CD14-positive monocyte (primary cell): ENCODE measurements at regions not wholly inside any gene's neighbourhood (a gene's known extent, or its start where the extent isn't known, plus 50 kb on each side); places are given as distances from the start of the nearest gene placed in this dataset.

Experiments
- DNase-seq, 3 donors: peaks; one replicate each; pipeline ENCODE4 v3.0.0-alpha.2; 2011 to 2022
- H2AFZ ChIP-seq: 2 replicates; pipeline ENCODE4 v1.6.0; 2012; ENCODE audit warnings: mild to moderate bottlenecking, low read depth, low read length, inconsistent platforms; ENCODE audit not compliant: insufficient read depth, poor library complexity, severe bottlenecking
- H3K27ac ChIP-seq, 2 donors: 1 replicate in 1 of 2; 2 replicates in 1 of 2; pipeline ENCODE4 v1.5.1; 2012 to 2013; ENCODE audit warnings: low read length in 2 of 2, control low read depth in 1 of 2, inconsistent platforms in 1 of 2, low read depth in 1 of 2, mild to moderate bottlenecking in 1 of 2
- H3K27me3 ChIP-seq, 2 donors: one replicate each; pipeline versions ENCODE4 v1.6.0 to v1.6.1; 2011 to 2013; ENCODE audit warnings: low read length in 2 of 2; ENCODE audit not compliant: control insufficient read depth in 2 of 2, insufficient read depth in 2 of 2
- H3K36me3 ChIP-seq, 2 donors: replicated peaks in 1 of 2; 1 replicate in 1 of 2; 2 replicates in 1 of 2; pipeline versions ENCODE4 v1.5.1 to v1.6.1; 2012 to 2013; ENCODE audit warnings: low read length in 2 of 2, control low read depth in 1 of 2, inconsistent platforms in 1 of 2, mild to moderate bottlenecking in 1 of 2; ENCODE audit not compliant: insufficient read depth in 2 of 2, control insufficient read depth in 1 of 2
- H3K4me1 ChIP-seq, 2 donors: 1 replicate in 1 of 2; 2 replicates in 1 of 2; pipeline versions ENCODE4 v1.5.1 to v1.6.1; 2012 to 2013; ENCODE audit warnings: low read length in 2 of 2, control low read depth in 1 of 2, inconsistent platforms in 1 of 2, mild to moderate bottlenecking in 1 of 2, moderate library complexity in 1 of 2; ENCODE audit not compliant: insufficient read depth in 2 of 2, control insufficient read depth in 1 of 2
- H3K4me2 ChIP-seq: replicated peaks from 2 replicates; pipeline ENCODE3; 2012; ENCODE audit warnings: low read length, moderate library complexity, mild to moderate bottlenecking; ENCODE audit not compliant: poor library complexity, severe bottlenecking; ENCODE audit errors: extremely low read depth
- H3K4me3 ChIP-seq, 3 experiments: fragments of 200-600 bp in 1 of 3; sonication (generic) in 1 of 3; replicated peaks in 1 of 3; 1 replicate in 2 of 3; 2 replicates in 1 of 3; pipeline ENCODE4 v1.5.1; 2011 to 2013; ENCODE audit warnings: low read length in 3 of 3, mild to moderate bottlenecking in 3 of 3, control low read depth in 2 of 3, low read depth in 2 of 3, inconsistent platforms in 1 of 3, moderate library complexity in 1 of 3
- H3K79me2 ChIP-seq: 2 replicates; pipeline ENCODE4 v1.6.0; 2012; ENCODE audit warnings: mild to moderate bottlenecking, control low read depth, inconsistent platforms, low read length, moderate library complexity; ENCODE audit not compliant: insufficient read depth
- H3K9ac ChIP-seq: 2 replicates; pipeline ENCODE4 v1.6.0; 2017; ENCODE audit warnings: low read length, mild to moderate bottlenecking; ENCODE audit not compliant: insufficient read depth, poor library complexity, severe bottlenecking
- H3K9me3 ChIP-seq, 2 donors: replicated peaks in 1 of 2; 1 replicate in 1 of 2; 2 replicates in 1 of 2; pipeline versions ENCODE4 v1.5.1 to v1.6.1; 2012 to 2013; ENCODE audit warnings: low read length in 2 of 2, control low read depth in 1 of 2; ENCODE audit not compliant: control insufficient read depth in 1 of 2, insufficient read depth in 1 of 2
- H4K20me1 ChIP-seq: 2 replicates; pipeline ENCODE4 v1.6.0; 2012; ENCODE audit warnings: mild to moderate bottlenecking, low read length, control low read depth, moderate library complexity; ENCODE audit not compliant: insufficient read depth
- H3K27ac Mint-ChIP-seq, 7 donors: one replicate each; pipeline ENCODE4 v1.8.0; 2020; ENCODE audit warnings: mild to moderate bottlenecking in 7 of 7, mixed read lengths in 7 of 7, moderate library complexity in 6 of 7, inconsistent platforms in 2 of 7
- H3K27me3 Mint-ChIP-seq, 3 donors: one replicate each; pipeline ENCODE4 v1.8.0; 2021 to 2022; ENCODE audit warnings: low read depth in 3 of 3, mild to moderate bottlenecking in 3 of 3, mixed read lengths in 3 of 3, moderate library complexity in 3 of 3, inconsistent platforms in 1 of 3
- H3K36me3 Mint-ChIP-seq, 2 donors: one replicate each; pipeline ENCODE4 v1.8.0; 2020; ENCODE audit warnings: mixed read lengths in 2 of 2, inconsistent platforms in 1 of 2, mild to moderate bottlenecking in 1 of 2
- H3K4me1 Mint-ChIP-seq: one replicate; pipeline ENCODE4 v1.8.0; 2020; ENCODE audit warnings: mild to moderate bottlenecking, mixed read lengths
- H3K4me3 Mint-ChIP-seq, 2 donors: one replicate each; pipeline ENCODE4 v1.8.0; 2020; ENCODE audit warnings: mild to moderate bottlenecking in 2 of 2, mixed read lengths in 2 of 2, moderate library complexity in 1 of 2
- H3K9me3 Mint-ChIP-seq, 7 donors: one replicate each; pipeline ENCODE4 v1.8.0; 2020 to 2022; ENCODE audit warnings: mixed read lengths in 7 of 7, mild to moderate bottlenecking in 6 of 7, moderate library complexity in 6 of 7, inconsistent platforms in 2 of 7
- WGBS: methylation state at CpG from one replicate; pipeline ENCODE4 v1.1.5; 2013; ENCODE audit warnings: missing lambda C conversion rate; ENCODE audit not compliant: insufficient coverage; 5-methylcytosine and 5-hydroxymethylcytosine counted together
- intact Hi-C, 2 donors: fragments of 100-400 bp; cut with micrococcal nuclease; formaldehyde crosslinking; loops; one replicate each; pipeline versions ENCODE4 v1.15.0 to v1.15.1; 2023
- TF ChIP-seq, protein P1 (sequence below): fragments of 200-600 bp; IDR thresholded peaks from one replicate; pipeline ENCODE4 v1.8.0; 2022; ENCODE audit warnings: antibody characterized with exemption, mild to moderate bottlenecking

DNA sequence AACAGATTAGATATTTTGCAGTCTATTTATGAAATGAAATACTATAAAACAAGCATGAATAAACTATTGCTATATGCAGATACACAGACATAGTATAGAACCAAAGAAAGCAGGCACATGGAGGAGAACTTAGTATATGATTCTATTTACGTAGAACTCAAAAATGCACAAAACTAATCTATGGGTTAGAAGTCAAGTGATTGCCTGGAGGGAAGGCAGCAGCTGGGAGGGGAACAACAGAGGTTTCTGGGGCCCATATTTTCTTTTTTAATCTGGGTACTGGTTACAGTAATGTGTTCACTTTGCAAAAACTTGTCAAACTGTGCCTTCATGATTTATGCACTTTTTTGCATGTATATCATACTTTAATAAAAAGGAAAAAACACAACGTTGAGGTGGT is 202.0 kb downstream of the BCAT1 start:
- intact Hi-C loops: no loop called here
- peaks cover 14% of the 10 kb centered on the region for H3K4me1 Mint-ChIP-seq
- Histone ChIP-seq H3K9ac (no peak overlapping the region), H3K27me3 (no peaks in the 10 kb centered on the region), H3K4me1 (peaks cover 12 to 16% of the 10 kb centered on the region in 2 donors), H3K4me2 (no peak overlapping the region), H3K27ac (no peak overlapping the region), H4K20me1 (no peaks in the 10 kb centered on the region), H3K4me3 (no peak overlapping the region), H3K9me3 (no peaks in the 10 kb centered on the region), H2AFZ (no peak overlapping the region), H3K36me3 (no peaks in the 10 kb centered on the region), H3K79me2 (no peaks in the 10 kb centered on the region)
- H3K4me3 Mint-ChIP-seq: no peak overlapping the region
- no CpG with 5 or more reads among the region's 2 CpGs for WGBS
- TF ChIP-seq, protein P1, sequence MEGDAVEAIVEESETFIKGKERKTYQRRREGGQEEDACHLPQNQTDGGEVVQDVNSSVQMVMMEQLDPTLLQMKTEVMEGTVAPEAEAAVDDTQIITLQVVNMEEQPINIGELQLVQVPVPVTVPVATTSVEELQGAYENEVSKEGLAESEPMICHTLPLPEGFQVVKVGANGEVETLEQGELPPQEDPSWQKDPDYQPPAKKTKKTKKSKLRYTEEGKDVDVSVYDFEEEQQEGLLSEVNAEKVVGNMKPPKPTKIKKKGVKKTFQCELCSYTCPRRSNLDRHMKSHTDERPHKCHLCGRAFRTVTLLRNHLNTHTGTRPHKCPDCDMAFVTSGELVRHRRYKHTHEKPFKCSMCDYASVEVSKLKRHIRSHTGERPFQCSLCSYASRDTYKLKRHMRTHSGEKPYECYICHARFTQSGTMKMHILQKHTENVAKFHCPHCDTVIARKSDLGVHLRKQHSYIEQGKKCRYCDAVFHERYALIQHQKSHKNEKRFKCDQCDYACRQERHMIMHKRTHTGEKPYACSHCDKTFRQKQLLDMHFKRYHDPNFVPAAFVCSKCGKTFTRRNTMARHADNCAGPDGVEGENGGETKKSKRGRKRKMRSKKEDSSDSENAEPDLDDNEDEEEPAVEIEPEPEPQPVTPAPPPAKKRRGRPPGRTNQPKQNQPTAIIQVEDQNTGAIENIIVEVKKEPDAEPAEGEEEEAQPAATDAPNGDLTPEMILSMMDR: no peak
- no peak overlapping the region for H3K27ac Mint-ChIP-seq
- H3K27me3 Mint-ChIP-seq: peaks cover 0 to 2% (median 2%) of the 10 kb centered on the region in 3 donors
- no peaks in the 10 kb centered on the region for H3K9me3 Mint-ChIP-seq
- peaks cover 0 to 3% of the 10 kb centered on the region in 2 donors for H3K36me3 Mint-ChIP-seq
- no peak for DNase-seq

DNA sequence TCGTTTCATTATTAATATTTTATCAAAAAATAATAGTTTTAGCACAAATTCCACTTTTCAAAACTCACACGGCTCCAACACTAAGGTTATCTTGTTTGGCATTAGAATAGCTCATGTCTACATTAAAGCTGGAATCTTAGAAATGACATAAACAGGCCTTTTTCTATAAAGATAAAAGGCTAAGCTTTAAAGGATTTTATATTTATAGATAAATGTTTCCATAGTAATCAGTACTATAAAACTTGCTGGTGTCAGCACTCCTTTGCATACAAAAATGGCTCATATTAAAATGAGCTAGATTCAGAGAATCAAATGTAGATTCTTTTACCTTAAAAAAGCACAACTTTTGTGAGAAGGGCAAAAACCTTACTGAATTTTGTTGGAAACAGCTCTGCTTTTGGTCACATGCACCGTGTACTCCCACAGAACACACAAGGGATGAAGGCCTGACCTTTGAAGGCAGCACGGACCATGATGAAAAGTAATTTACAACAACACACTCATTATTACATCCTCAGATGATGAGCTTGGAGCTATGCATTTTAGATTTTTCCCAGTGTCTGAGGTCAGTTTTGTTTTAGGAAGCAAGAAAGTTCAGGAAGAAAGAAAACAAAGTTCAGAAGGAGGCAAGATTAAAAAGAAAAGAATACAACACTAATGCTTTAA is 202.8 kb downstream of the BCAT1 start:
- H4K20me1 ChIP-seq: no peaks in the 10 kb centered on the region
- H3K4me1 ChIP-seq: peaks cover 19 to 23% of the 10 kb centered on the region in 2 donors
- Mint-ChIP-seq H3K9me3 (no peaks in the 10 kb centered on the region), H3K4me1 (peaks cover 21% of the 10 kb centered on the region), H3K27me3 (peaks cover 0 to 2% (median 2%) of the 10 kb centered on the region in 3 donors), H3K27ac (no peak overlapping the region), H3K36me3 (peaks cover 0 to 3% of the 10 kb centered on the region in 2 donors), H3K4me3 (no peak overlapping the region)
- H2AFZ ChIP-seq: no peak overlapping the region
- H3K36me3 ChIP-seq: no peaks in the 10 kb centered on the region
- no CpG with 5 or more reads among the region's 4 CpGs for WGBS
- intact Hi-C loops: no loop called here
- no peaks in the 10 kb centered on the region for H3K79me2 ChIP-seq
- H3K27ac ChIP-seq: no peak overlapping the region
- H3K27me3 ChIP-seq: no peaks in the 10 kb centered on the region
- no peak overlapping the region for H3K9ac ChIP-seq
- H3K9me3 ChIP-seq: no peaks in the 10 kb centered on the region
- no peak overlapping the region for H3K4me3 ChIP-seq
- TF ChIP-seq, protein P1: no peak
- H3K4me2 ChIP-seq: no peak overlapping the region
- no peak for DNase-seq
